HG03565 (cell line): ENCODE measurements at regions not wholly inside any gene's neighbourhood (a gene's known extent, or its start where the extent isn't known, plus 50 kb on each side); places are given as distances from the start of the nearest gene placed in this dataset.

Experiments
- ATAC-seq: cut with Tn5 transposase; IDR thresholded peaks from one replicate; pipeline ENCODE4 v1.9.1; 2021; ENCODE audit warnings: mild to moderate bottlenecking, moderate library complexity; ENCODE audit not compliant: unreplicated experiment

GRCh38 chr10:131478377-131478989 is 167.0 kb upstream of the TCERG1L start:
- no peak for ATAC-seq

- no peak for ATAC-seq
These were observed 168.5 kb upstream of the TCERG1L start for GRCh38 chr10:131480066-131480465.

DNA sequence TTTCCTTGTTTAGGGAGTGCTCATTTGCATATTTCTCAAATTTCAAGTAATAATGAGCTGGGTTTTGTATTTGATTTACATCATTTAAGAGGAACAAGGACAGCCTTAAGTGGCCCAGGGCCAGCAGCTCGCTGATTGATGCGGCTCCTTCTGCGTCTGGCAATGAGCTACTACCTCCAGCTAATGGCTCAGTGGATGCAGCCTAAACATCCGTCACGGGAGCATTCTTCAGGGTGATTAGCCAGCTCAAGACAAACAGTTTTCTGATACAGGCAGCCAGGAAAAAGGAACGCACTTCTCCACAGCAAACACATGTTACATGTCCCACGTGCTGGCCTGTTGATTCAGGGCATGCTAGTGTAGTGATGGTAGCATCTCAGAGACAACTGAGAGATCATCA is 169.3 kb upstream of the TCERG1L start:
- ATAC-seq, result no peak

- no peak for ATAC-seq
These were observed 174.2 kb upstream of the TCERG1L start for GRCh38 chr10:131485732-131486131.

DNA sequence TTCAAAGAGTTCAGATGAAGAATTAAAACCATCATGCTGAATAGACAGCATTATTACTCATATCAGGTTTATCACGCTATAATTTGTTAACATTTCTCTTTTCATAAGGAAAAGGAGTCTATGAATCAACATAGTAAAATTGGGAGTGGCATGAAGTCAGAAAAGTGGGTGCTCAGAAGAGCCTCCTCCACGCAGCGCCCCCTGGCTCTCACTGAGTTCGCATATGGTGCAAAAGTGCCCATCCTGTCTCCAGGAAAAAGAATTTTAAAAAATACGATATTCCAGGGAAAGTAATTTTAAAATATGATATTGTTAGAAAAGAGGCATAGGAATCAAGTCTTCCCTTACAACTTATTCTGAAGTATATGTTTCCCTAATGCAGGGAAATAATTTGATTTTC is 176.3 kb upstream of the TCERG1L start:
- ATAC-seq, result no peak

DNA sequence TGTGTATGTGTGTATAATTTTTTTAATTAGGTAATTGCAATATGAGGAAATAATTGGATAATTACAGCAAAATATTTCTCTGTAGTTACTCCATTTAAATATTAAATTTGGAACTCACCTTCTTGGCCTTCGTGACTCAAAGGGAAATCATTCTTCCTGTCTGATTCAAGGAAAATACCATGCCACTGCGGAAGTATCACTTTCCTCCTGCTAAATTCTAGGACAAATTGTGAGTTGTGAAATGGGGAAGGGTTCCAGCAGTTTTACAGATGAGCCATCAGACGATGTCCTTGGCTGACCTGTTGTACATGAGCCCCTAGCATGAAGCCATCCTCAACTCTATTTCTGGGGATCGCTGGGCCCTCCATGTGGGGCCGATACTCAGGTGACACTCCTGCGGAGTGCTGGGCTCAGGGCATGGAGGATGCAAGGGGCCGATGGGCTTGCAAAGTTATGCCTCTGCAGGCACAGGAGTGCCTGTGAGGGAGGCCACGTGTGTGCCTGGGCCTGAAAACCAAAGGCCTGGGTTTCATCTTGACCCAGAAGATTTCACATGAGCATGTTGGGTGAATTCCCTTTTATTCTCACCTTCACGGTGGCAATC is 179.6 kb upstream of the TCERG1L start:
- ATAC-seq, result no peak

- no peak for ATAC-seq
These were observed 180.8 kb upstream of the TCERG1L start for GRCh38 chr10:131492211-131492857.

GRCh38 chr10:131493432-131493831 is 181.9 kb upstream of the TCERG1L start:
- no peak for ATAC-seq

GRCh38 chr10:131494451-131494850 is 182.9 kb upstream of the TCERG1L start:
- ATAC-seq, result no peak

DNA sequence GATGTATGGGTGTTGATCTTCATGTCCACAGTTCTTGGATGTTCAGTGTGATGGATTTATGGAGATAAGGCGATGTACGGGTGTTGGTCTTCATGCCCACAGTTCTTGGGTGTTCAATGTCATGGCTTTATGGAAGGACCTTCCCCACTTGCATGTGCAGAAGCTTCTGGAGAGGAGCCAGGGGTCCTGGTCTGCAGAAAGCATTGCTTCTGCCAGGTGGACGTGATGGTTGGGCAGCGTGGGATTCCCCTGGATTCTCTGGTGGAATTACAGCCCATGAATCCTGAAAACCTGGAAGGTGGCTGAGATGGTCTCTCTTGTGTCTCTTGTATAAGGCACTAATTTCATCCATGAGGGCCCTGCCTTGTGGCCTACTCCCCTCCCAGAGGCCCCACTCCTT is 183.7 kb upstream of the TCERG1L start:
- no peak for ATAC-seq

- ATAC-seq, result no peak
These were observed 184.4 kb upstream of the TCERG1L start for GRCh38 chr10:131495892-131496291.

GRCh38 chr10:131496351-131497052 is 185.0 kb upstream of the TCERG1L start:
- ATAC-seq, result no peak

GRCh38 chr10:131499566-131499965 is 188.0 kb upstream of the TCERG1L start:
- no peak for ATAC-seq

GRCh38 chr10:131500181-131500580 is 188.7 kb upstream of the TCERG1L start:
- ATAC-seq, result no peak

DNA sequence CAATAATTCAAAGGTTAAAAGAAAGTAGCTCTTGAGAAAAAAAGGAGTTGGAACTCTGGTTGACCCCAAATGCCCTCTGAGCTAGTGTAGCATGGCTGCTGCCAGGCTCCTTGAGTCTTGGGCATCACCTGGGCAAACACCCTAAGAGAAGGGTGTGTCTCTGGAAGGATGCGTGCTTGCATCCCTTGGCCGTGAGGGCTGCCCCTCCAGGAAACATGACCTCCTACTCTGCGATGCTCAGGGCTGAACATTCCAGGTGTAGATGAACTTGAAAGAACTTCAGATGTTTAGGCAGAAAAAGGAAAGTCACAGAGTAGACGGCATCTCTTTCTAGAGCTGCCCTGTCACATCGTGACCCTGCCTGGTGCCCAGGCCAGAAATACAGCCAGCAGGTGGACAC is 189.4 kb upstream of the TCERG1L start:
- ATAC-seq, result no peak

DNA sequence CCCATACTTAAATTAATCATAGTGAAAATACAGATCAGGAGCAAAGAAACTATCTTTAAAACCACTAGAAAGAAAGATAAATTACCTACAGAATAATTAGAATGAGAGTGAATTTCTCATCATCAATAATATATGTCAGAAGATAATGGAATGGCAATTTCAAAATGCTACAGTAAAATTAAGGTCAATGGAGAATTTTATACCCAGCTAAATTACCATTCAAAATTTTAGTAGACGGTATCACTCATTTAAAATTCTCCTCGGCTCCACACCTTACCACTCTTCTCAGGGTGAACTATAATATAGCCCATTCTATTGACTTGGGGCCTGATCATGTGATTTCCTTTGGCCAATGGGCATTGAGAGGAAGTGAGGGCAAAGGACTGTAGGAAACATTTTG is 192.5 kb upstream of the TCERG1L start:
- no peak for ATAC-seq

- no peak for ATAC-seq
These were observed 199.9 kb upstream of the TCERG1L start for GRCh38 chr10:131511391-131511790.

- no peak for ATAC-seq
These were observed 201.3 kb upstream of the TCERG1L start for GRCh38 chr10:131512852-131513251.

DNA sequence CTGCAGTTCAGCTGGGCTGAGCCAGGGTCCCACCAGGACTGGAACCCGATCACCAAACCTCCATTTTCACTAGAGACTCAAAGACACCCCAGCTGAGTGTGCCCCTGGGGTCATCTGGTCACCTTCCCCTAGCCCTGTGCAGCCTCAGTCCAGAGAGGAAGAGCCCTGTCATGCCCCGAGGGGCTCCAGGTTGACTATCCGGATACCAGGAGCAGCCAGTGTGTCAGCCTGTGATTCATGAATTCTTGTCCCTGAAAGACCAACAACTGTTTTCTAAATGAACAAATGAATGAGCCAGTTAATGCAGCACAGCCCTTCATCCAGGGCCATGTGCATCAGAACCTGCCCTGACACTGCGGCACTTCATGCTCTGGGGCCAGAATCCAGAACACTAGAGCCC is 201.9 kb upstream of the TCERG1L start:
- no peak for ATAC-seq

DNA sequence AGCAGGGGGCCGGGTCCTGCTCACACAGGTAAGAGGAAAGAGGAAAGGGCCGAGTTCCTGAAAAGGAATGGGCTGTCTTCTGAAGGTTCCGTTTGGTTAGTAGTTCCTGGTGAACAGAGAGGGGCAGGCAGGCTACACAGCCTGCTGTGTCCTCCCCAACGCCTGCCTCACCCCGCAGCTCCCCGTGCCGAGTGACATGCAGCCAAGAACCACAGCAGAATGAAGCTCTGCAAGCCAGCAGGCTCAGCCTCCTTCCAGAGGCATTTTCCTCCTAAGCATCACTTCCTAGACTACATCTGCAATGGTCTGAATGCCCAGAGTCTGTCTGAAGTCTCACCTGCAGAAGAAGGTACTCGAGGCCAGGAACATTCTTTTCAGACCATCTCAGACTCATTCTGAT is 202.4 kb upstream of the TCERG1L start:
- ATAC-seq, result no peak

- ATAC-seq, result no peak
These were observed 202.9 kb upstream of the TCERG1L start for GRCh38 chr10:131514454-131514853.

DNA sequence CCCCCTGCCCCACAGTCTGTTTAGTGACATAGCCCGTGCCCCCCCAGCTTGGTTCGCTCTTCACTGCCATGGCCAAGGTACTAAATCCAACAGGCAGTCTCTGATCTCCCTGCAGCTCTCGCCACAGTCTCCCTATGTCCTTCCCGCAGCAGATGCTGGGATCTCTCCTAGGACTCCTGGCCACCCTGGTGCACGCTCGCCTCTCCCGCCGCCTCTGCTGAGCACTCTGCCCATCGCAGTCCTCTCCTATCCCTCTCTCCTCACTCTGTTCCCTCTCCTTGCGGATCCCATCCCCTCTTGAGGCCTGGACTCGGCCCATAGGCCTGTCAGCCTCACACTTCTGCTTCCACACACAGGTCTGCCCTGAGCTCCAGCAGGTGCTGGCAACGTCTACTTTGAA is 204.8 kb upstream of the TCERG1L start:
- ATAC-seq, result no peak
